Hepatocyte (in vitro differentiated cells): ENCODE measurements at regions not wholly inside any gene's neighbourhood (a gene's known extent, or its start where the extent isn't known, plus 50 kb on each side); places are given as distances from the start of the nearest gene placed in this dataset.

Experiments used
- DNase-seq: peaks from one replicate; pipeline ENCODE4 v3.0.0-alpha.2; 2016; ENCODE audit warnings: low spot score
- H2AFZ ChIP-seq: fragments of 200-600 bp; sonication (generic); 2 replicates; pipeline ENCODE4 v1.6.0; 2016; ENCODE audit warnings: antibody characterized with exemption, mild to moderate bottlenecking
- H3K27ac ChIP-seq: fragments of 200-600 bp; sonication (generic); 2 replicates; pipeline ENCODE4 v1.5.1; 2016; ENCODE audit warnings: mild to moderate bottlenecking
- H3K27me3 ChIP-seq: fragments of 200-600 bp; sonication (generic); 2 replicates; pipeline ENCODE4 v1.6.1; 2016
- H3K36me3 ChIP-seq: fragments of 200-600 bp; sonication (generic); replicated peaks from 2 replicates; pipeline ENCODE4 v1.5.1; 2016; ENCODE audit warnings: low read depth; ENCODE audit not compliant: insufficient read depth
- H3K4me1 ChIP-seq: fragments of 200-600 bp; sonication (generic); 2 replicates; pipeline ENCODE4 v1.5.1; 2016; ENCODE audit warnings: mild to moderate bottlenecking, moderate library complexity; ENCODE audit not compliant: insufficient read depth
- H3K4me2 ChIP-seq: fragments of 200-600 bp; sonication (generic); 2 replicates; pipeline ENCODE4 v1.6.0; 2016
- H3K4me3 ChIP-seq: fragments of 200-600 bp; sonication (generic); 2 replicates; pipeline ENCODE4 v1.5.1; 2016; ENCODE audit warnings: mild to moderate bottlenecking
- H3K79me2 ChIP-seq: fragments of 200-600 bp; sonication (generic); 2 replicates; pipeline ENCODE4 v1.6.0; 2017; ENCODE audit warnings: mild to moderate bottlenecking
- H3K9me2 ChIP-seq: fragments of 200-600 bp; sonication (generic); replicated peaks from 2 replicates; pipeline ENCODE4 v1.6.0; 2017; ENCODE audit warnings: mild to moderate bottlenecking; ENCODE audit not compliant: insufficient read depth
- H3K9me3 ChIP-seq: fragments of 200-600 bp; sonication (generic); 2 replicates; pipeline ENCODE4 v1.5.1; 2016; ENCODE audit warnings: low read depth, mild to moderate bottlenecking
- H4K20me1 ChIP-seq: fragments of 200-600 bp; sonication (generic); 2 replicates; pipeline ENCODE4 v1.6.0; 2016; ENCODE audit warnings: mild to moderate bottlenecking; ENCODE audit not compliant: insufficient read depth, poor library complexity, severe bottlenecking
- EZH2 ChIP-seq: fragments of 200-600 bp; sonication (generic); IDR thresholded peaks from 2 replicates; pipeline ENCODE4 v1.6.1; 2016; ENCODE audit warnings: antibody characterized with exemption, mild to moderate bottlenecking, borderline replicate concordance
- EZH2phosphoT487 ChIP-seq: fragments of 200-600 bp; sonication (generic); IDR thresholded peaks from one replicate; pipeline ENCODE4 v1.6.1; 2018; ENCODE audit warnings: antibody characterized with exemption, mild to moderate bottlenecking, low read depth, moderate library complexity; ENCODE audit not compliant: unreplicated experiment, severe bottlenecking
- WGBS: methylation state at CpG from one replicate; pipeline ENCODE4 v1.1.6; 2016; ENCODE audit warnings: low lambda C conversion rate; ENCODE audit errors: missing lambda C conversion rate; 5-methylcytosine and 5-hydroxymethylcytosine counted together
- TF ChIP-seq, protein P1 (sequence below): fragments of 200-600 bp; sonication (generic); IDR thresholded peaks from 2 replicates; pipeline ENCODE4 v1.5.1; 2016; ENCODE audit warnings: antibody characterized with exemption, mild to moderate bottlenecking; ENCODE audit not compliant: poor library complexity

DNA sequence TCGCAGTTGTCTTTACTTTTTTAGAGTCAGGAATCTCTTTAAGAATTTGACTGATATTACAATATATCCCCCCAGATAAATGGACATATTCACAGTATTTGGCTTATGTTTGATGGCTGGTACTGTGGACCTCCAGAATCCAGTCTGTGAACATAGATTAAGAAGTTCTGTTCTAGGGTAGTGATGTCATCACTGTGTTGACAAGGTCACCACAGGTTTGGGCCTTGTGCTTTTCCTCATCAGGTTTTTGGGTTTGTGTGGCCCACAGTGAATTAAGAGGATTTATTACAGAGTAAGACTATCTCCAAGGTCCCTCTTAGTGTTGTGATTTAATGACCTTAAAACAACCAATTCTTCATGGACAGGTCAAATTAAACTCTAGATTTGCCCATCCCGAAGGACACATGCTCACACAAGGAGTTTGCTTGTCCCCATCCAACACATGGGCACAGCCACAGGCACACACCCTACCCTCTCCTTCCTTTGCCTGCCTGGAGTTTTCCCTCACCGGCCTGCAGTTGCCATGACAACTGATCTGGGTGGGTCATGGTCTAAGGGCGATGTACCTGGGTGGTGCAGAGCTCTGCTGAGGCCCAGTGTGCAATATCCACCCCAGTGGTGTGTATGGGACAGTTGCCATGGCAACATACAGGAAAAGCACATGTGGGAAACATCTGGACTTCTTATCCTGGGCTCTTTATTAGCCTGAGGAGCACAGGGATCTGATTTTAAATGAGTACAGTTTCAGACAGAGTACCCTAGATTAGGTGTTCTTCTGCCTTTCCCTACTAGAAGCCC, 98.6 kb downstream of the NAV1 start:
- H3K36me3 ChIP-seq, result no peaks in the 10 kb centered on the region
- H3K27me3 ChIP-seq, result no peaks in the 10 kb centered on the region
- DNase-seq, result peak; percentile 68
- no peaks in the 10 kb centered on the region for H3K9me2 ChIP-seq
- no peaks in the 10 kb centered on the region for H4K20me1 ChIP-seq
- H3K4me3 ChIP-seq, result no peak overlapping the region
- H3K4me1 ChIP-seq, result peaks cover 6% of the 10 kb centered on the region
- TF ChIP-seq, protein P1, sequence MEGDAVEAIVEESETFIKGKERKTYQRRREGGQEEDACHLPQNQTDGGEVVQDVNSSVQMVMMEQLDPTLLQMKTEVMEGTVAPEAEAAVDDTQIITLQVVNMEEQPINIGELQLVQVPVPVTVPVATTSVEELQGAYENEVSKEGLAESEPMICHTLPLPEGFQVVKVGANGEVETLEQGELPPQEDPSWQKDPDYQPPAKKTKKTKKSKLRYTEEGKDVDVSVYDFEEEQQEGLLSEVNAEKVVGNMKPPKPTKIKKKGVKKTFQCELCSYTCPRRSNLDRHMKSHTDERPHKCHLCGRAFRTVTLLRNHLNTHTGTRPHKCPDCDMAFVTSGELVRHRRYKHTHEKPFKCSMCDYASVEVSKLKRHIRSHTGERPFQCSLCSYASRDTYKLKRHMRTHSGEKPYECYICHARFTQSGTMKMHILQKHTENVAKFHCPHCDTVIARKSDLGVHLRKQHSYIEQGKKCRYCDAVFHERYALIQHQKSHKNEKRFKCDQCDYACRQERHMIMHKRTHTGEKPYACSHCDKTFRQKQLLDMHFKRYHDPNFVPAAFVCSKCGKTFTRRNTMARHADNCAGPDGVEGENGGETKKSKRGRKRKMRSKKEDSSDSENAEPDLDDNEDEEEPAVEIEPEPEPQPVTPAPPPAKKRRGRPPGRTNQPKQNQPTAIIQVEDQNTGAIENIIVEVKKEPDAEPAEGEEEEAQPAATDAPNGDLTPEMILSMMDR, result no peak
- TF ChIP-seq EZH2 (no peak), EZH2phosphoT487 (no peak)
- H3K79me2 ChIP-seq, result no peaks in the 10 kb centered on the region
- H3K4me2 ChIP-seq, result no peak overlapping the region
- H2AFZ ChIP-seq, result no peak overlapping the region
- no peak overlapping the region for H3K27ac ChIP-seq
- 76% methylated on average over 4 of the region's 4 CpGs for WGBS
- no peaks in the 10 kb centered on the region for H3K9me3 ChIP-seq

DNA sequence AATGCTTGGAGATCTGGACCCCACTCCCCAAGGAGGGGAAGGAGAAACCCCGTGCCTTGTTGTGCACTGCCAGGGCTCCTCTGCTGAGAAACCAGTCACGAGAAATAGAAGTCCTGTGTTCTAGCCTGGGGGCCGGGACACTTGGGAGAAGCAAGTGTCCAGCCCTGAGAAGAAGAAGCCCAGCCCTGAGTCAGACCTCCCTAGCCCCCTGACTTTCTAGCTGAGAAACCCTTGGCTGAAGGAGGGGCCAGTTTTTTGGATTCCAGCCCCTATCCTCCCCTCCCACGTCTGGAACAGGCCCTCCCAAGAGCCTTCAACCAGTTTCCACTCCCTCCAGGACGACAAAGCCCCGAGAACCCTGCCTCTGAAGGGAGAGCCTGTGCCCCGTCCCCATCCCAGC, 100.5 kb downstream of the NAV1 start:
- Histone ChIP-seq H3K9me3 (no peaks in the 10 kb centered on the region), H3K79me2 (no peaks in the 10 kb centered on the region), H4K20me1 (no peaks in the 10 kb centered on the region), H3K27ac (no peak overlapping the region), H3K4me1 (peaks cover 6% of the 10 kb centered on the region), H3K4me2 (no peak overlapping the region), H3K9me2 (no peaks in the 10 kb centered on the region), H3K27me3 (no peaks in the 10 kb centered on the region), H3K36me3 (no peaks in the 10 kb centered on the region), H2AFZ (no peak overlapping the region), H3K4me3 (no peak overlapping the region)
- 70% methylated on average over 7 of the region's 7 CpGs for WGBS
- TF ChIP-seq EZH2phosphoT487 (no peak), EZH2 (no peak)
- TF ChIP-seq, protein P1, result no peak
- DNase-seq, result no peak

DNA sequence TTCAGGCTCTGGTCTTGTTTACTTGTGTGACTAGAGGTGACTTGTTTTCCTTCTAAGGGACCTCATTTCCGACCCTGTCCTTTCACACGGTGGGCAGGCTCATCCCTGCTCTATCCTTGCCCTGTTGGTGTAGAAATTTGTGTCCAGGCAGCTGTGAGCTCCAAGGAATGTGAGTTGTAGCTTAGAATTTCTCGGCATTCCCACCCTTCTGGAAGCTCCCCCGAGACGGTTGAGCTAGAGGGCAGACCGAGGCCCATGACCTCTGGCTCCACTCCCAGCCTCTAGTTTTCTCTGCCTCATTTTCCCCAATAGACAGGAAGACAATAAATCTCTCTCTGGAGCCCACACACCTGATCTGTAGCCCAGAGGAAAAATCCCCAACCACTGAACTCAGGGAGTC, 100.9 kb downstream of the NAV1 start:
- H4K20me1 ChIP-seq, result no peaks in the 10 kb centered on the region
- no peak overlapping the region for H3K4me3 ChIP-seq
- H2AFZ ChIP-seq, result no peak overlapping the region
- no peaks in the 10 kb centered on the region for H3K36me3 ChIP-seq
- H3K4me1 ChIP-seq, result peaks cover 6% of the 10 kb centered on the region
- 84% methylated on average over 6 of the region's 6 CpGs for WGBS
- H3K27me3 ChIP-seq, result no peaks in the 10 kb centered on the region
- no peak overlapping the region for H3K4me2 ChIP-seq
- H3K9me2 ChIP-seq, result no peaks in the 10 kb centered on the region
- no peaks in the 10 kb centered on the region for H3K9me3 ChIP-seq
- no peak for TF ChIP-seq EZH2phosphoT487
- TF ChIP-seq, protein P1, result no peak
- TF ChIP-seq EZH2, result no peak
- DNase-seq, result no peak
- no peak overlapping the region for H3K27ac ChIP-seq
- no peaks in the 10 kb centered on the region for H3K79me2 ChIP-seq
